H1 (cell line): ENCODE measurements at regions not wholly inside any gene's neighbourhood (a gene's known extent, or its start where the extent isn't known, plus 50 kb on each side); places are given as distances from the start of the nearest gene placed in this dataset.

Source experiments
- CTCF ChIA-PET: fragments of 300-600 bp; sonication (Branson Sonifier 250); formaldehyde crosslinking; loops from one replicate; lab custom pipeline; 2021; ENCODE audit not compliant: partially characterized antibody; lab: Charles Lee
- POLR2A ChIA-PET: fragments of 300-600 bp; sonication (Branson Sonifier 250); formaldehyde crosslinking; loops from one replicate; lab custom pipeline; 2021; ENCODE audit warnings: inconsistent platforms; ENCODE audit not compliant: partially characterized antibody; lab: Charles Lee
- DNase-seq, 2 experiments: peaks; one replicate each; pipeline versions ENCODE4 v3.0.0 to v3.0.0-alpha.2; 2010 to 2022; ENCODE audit warnings: low spot score in 2 of 2, low read depth in 1 of 2, mixed read lengths in 1 of 2
- FAIRE-seq: peaks from 2 replicates; lab custom pipeline; 2011; peaks lifted over from hg19 to GRCh38; lab: Jason Lieb, UNC
- H2AFZ ChIP-seq: 2 replicates; pipeline ENCODE4 v1.8.1; 2012; ENCODE audit warnings: low read length, inconsistent platforms
- H2AK5ac ChIP-seq: 2 replicates; pipeline ENCODE4 v1.6.1; 2013; ENCODE audit warnings: low read depth, low read length
- H2BK120ac ChIP-seq: replicated peaks from 2 replicates; pipeline ENCODE3; 2013; ENCODE audit warnings: low read depth, low read length, inconsistent platforms
- H2BK12ac ChIP-seq: 2 replicates; pipeline ENCODE4 v1.6.1; 2013; ENCODE audit warnings: low read depth, low read length
- H2BK15ac ChIP-seq: 2 replicates; pipeline ENCODE4 v1.6.1; 2013; ENCODE audit warnings: low read length
- H2BK20ac ChIP-seq: 2 replicates; pipeline ENCODE4 v1.6.1; 2013; ENCODE audit warnings: low read length
- H2BK5ac ChIP-seq: 2 replicates; pipeline ENCODE4 v1.6.1; 2013; ENCODE audit warnings: low read depth, low read length
- H3K14ac ChIP-seq: 2 replicates; pipeline ENCODE4 v1.6.1; 2013; ENCODE audit warnings: inconsistent platforms; ENCODE audit not compliant: insufficient read length
- H3K18ac ChIP-seq: 2 replicates; pipeline ENCODE4 v1.6.1; 2013; ENCODE audit warnings: low read length; ENCODE audit errors: extremely low read depth
- H3K23ac ChIP-seq: 2 replicates; pipeline ENCODE4 v1.6.1; 2013; ENCODE audit warnings: inconsistent platforms; ENCODE audit not compliant: insufficient read length
- H3K23me2 ChIP-seq: 2 replicates; pipeline ENCODE4 v1.6.1; 2013; ENCODE audit warnings: low read depth, low read length
- H3K27ac ChIP-seq: 2 replicates; pipeline ENCODE4 v1.6.1; 2011; ENCODE audit warnings: low read depth, low read length, inconsistent platforms
- H3K27me3 ChIP-seq, 4 experiments: replicated peaks in 1 of 4; 1 replicate in 1 of 4; 2 replicates in 3 of 4; pipeline versions ENCODE4 v1.6.1 to v1.8.1; 2011 to 2013; ENCODE audit warnings: low read length in 3 of 4, mild to moderate bottlenecking in 3 of 4, inconsistent platforms in 2 of 4, mixed read lengths in 2 of 4, moderate library complexity in 1 of 4; ENCODE audit not compliant: control insufficient read depth in 3 of 4, insufficient read depth in 3 of 4; ENCODE audit errors: extremely low read depth in 1 of 4
- H3K36me3 ChIP-seq, 4 experiments: 2 replicates each; pipeline versions ENCODE4 v1.6.1 to v1.8.1; 2011 to 2013; ENCODE audit warnings: mild to moderate bottlenecking in 4 of 4, low read length in 3 of 4, moderate library complexity in 2 of 4, control low read depth in 1 of 4, inconsistent platforms in 1 of 4; ENCODE audit not compliant: insufficient read depth in 4 of 4, control insufficient read depth in 2 of 4
- H3K4ac ChIP-seq: replicated peaks from 2 replicates; pipeline ENCODE3; 2013; ENCODE audit warnings: low read length, low read depth, mixed read lengths, inconsistent platforms; ENCODE audit not compliant: insufficient read length
- H3K4me1 ChIP-seq, 4 experiments: replicated peaks in 1 of 4; 1 replicate in 1 of 4; 2 replicates in 3 of 4; pipeline versions ENCODE4 v1.6.1 to v1.8.1; 2011 to 2013; ENCODE audit warnings: low read length in 3 of 4, inconsistent platforms in 2 of 4, mixed read lengths in 1 of 4; ENCODE audit not compliant: insufficient read depth in 4 of 4, control insufficient read depth in 3 of 4
- H3K4me2 ChIP-seq, 2 experiments: 2 replicates each; pipeline versions ENCODE4 v1.6.1 to v1.8.1; 2011 to 2013; ENCODE audit warnings: low read depth in 2 of 2, low read length in 2 of 2, control low read depth in 1 of 2, inconsistent platforms in 1 of 2, mild to moderate bottlenecking in 1 of 2; ENCODE audit not compliant: insufficient read depth in 1 of 2
- H3K4me3 ChIP-seq, 4 experiments: fragments of 200-600, 300-600 bp in 1 of 4; sonication (generic), shearing (Covaris generic), sonication (Bioruptor Twin) in 1 of 4; 2 replicates each; pipeline versions ENCODE4 v1.5.1 to v1.8.1; 2011 to 2016; ENCODE audit warnings: low read length in 4 of 4, low read depth in 3 of 4, control low read depth in 2 of 4, inconsistent platforms in 2 of 4, mild to moderate bottlenecking in 2 of 4, mixed read lengths in 1 of 4, moderate library complexity in 1 of 4; ENCODE audit not compliant: insufficient read depth in 2 of 4; ENCODE audit errors: extremely low read depth in 1 of 4
- H3K56ac ChIP-seq: replicated peaks from 2 replicates; pipeline ENCODE3; 2013; ENCODE audit warnings: low read depth, mild to moderate bottlenecking, mixed read lengths, low read length, inconsistent platforms; ENCODE audit not compliant: insufficient read length
- H3K79me1 ChIP-seq: 2 replicates; pipeline ENCODE4 v1.6.1; 2013; ENCODE audit warnings: low read depth, low read length, control low read depth
- H3K79me2 ChIP-seq, 2 experiments: 2 replicates each; pipeline versions ENCODE4 v1.6.1 to v1.8.1; 2012 to 2013; ENCODE audit warnings: low read length in 2 of 2, mild to moderate bottlenecking in 2 of 2, inconsistent platforms in 1 of 2; ENCODE audit not compliant: insufficient read depth in 2 of 2, control insufficient read depth in 1 of 2
- H3K9ac ChIP-seq, 4 experiments: replicated peaks in 1 of 4; 1 replicate in 1 of 4; 2 replicates in 3 of 4; pipeline versions ENCODE4 v1.6.1 to v1.8.1; 2011 to 2013; ENCODE audit warnings: low read depth in 3 of 4, low read length in 3 of 4, control low read depth in 2 of 4, mild to moderate bottlenecking in 2 of 4, moderate library complexity in 2 of 4, inconsistent platforms in 1 of 4; ENCODE audit errors: extremely low read depth in 1 of 4
- H3K9me3 ChIP-seq, 2 experiments: 2 replicates each; pipeline versions ENCODE4 v1.6.1 to v1.8.1; 2012 to 2013; ENCODE audit warnings: mild to moderate bottlenecking in 2 of 2, moderate library complexity in 2 of 2, control low read depth in 1 of 2, inconsistent platforms in 1 of 2, low read depth in 1 of 2, low read length in 1 of 2, mixed read lengths in 1 of 2; ENCODE audit not compliant: insufficient read depth in 2 of 2
- H4K20me1 ChIP-seq, 2 experiments: replicated peaks in 1 of 2; 2 replicates each; pipeline versions ENCODE3 to v1.8.1; 2011 to 2013; ENCODE audit warnings: inconsistent platforms in 2 of 2, low read length in 2 of 2, mild to moderate bottlenecking in 1 of 2; ENCODE audit not compliant: insufficient read depth in 2 of 2, control insufficient read depth in 1 of 2
- H4K5ac ChIP-seq: 2 replicates; pipeline ENCODE4 v1.6.1; 2013; ENCODE audit warnings: low read length, low read depth, mixed read lengths, inconsistent platforms; ENCODE audit not compliant: insufficient read length
- H4K8ac ChIP-seq: 2 replicates; pipeline ENCODE4 v1.8.0; 2013; ENCODE audit warnings: mild to moderate bottlenecking, moderate library complexity, low read length, inconsistent platforms; ENCODE audit not compliant: insufficient read depth; ENCODE audit errors: extremely low read depth
- H4K91ac ChIP-seq: replicated peaks from 2 replicates; pipeline ENCODE3; 2013; ENCODE audit warnings: low read length, mixed read lengths, inconsistent platforms; ENCODE audit not compliant: insufficient read length
- BCL11A ChIP-seq, 2 experiments: IDR thresholded peaks; one replicate each; pipeline ENCODE4 v1.6.1; 2011; ENCODE audit warnings: low read depth in 2 of 2, low read length in 2 of 2, mild to moderate bottlenecking in 2 of 2
- CHD2 ChIP-seq: IDR thresholded peaks from 2 replicates; pipeline ENCODE4 v1.6.1; 2012; ENCODE audit warnings: low read length, improper control_type of control experiment
- CREB1 ChIP-seq: IDR thresholded peaks from 2 replicates; pipeline ENCODE4 v1.6.1; 2012; ENCODE audit warnings: inconsistent platforms
- CTCF ChIP-seq, 3 experiments: IDR thresholded peaks; 1 replicate in 2 of 3; 2 replicates in 1 of 3; pipeline versions ENCODE4 v1.5.1 to v1.6.1; 2011; ENCODE audit warnings: low read length in 3 of 3, mild to moderate bottlenecking in 3 of 3, inconsistent platforms in 2 of 3, low read depth in 1 of 3, moderate library complexity in 1 of 3; ENCODE audit not compliant: insufficient read depth in 1 of 3; ENCODE audit errors: control extremely low read depth in 1 of 3
- E2F6 ChIP-seq: IDR thresholded peaks from 2 replicates; pipeline ENCODE4 v1.6.1; 2012; ENCODE audit warnings: inconsistent platforms
- EZH2 ChIP-seq: fragments of 200-600 bp; sonication (generic); IDR thresholded peaks from 2 replicates; pipeline ENCODE4 v1.7.1; 2012; ENCODE audit warnings: low read depth, mild to moderate bottlenecking, moderate library complexity, low read length, inconsistent platforms; ENCODE audit not compliant: severe bottlenecking
- HDAC2 ChIP-seq, 2 experiments: fragments of 300-600 bp in 1 of 2; sonication (generic) in 1 of 2; IDR thresholded peaks; 2 replicates each; pipeline ENCODE4 v1.6.1; 2011 to 2012; ENCODE audit warnings: low read depth in 2 of 2, low read length in 2 of 2, mild to moderate bottlenecking in 2 of 2, moderate library complexity in 2 of 2, borderline replicate concordance in 1 of 2, inconsistent platforms in 1 of 2
- KDM1A ChIP-seq: fragments of 200-600, 300-600 bp; sonication (generic); IDR thresholded peaks from 2 replicates; pipeline ENCODE4 v1.7.1; 2016; ENCODE audit warnings: mild to moderate bottlenecking, low read length, borderline replicate concordance
- NANOG ChIP-seq: IDR thresholded peaks from 2 replicates; pipeline ENCODE4 v1.6.1; 2011; ENCODE audit warnings: low read length, low read depth, mild to moderate bottlenecking, inconsistent platforms; ENCODE audit not compliant: insufficient read depth, poor library complexity, severe bottlenecking
- POU5F1 ChIP-seq: IDR thresholded peaks from 2 replicates; pipeline ENCODE4 v1.6.1; 2011; ENCODE audit warnings: low read depth, mild to moderate bottlenecking, low read length, moderate library complexity
- SP2 ChIP-seq: IDR thresholded peaks from 2 replicates; pipeline ENCODE4 v1.6.1; 2012; ENCODE audit warnings: mild to moderate bottlenecking, low read length, inconsistent platforms
- WGBS, 2 experiments: shearing (Covaris generic) in 1 of 2; methylation state at CpG; one replicate each; pipeline versions ENCODE4 v1.1.6 to v1.1.7; 2013 to 2015; ENCODE audit warnings: low lambda C conversion rate in 2 of 2, mixed read lengths in 2 of 2, inconsistent platforms in 1 of 2, low coverage in 1 of 2, missing lambda C conversion rate in 1 of 2; ENCODE audit not compliant: insufficient replicate concordance in 2 of 2, insufficient coverage in 1 of 2, insufficient read length in 1 of 2; ENCODE audit errors: extremely low coverage in 1 of 2, missing lambda C conversion rate in 1 of 2; 5-methylcytosine and 5-hydroxymethylcytosine counted together

DNA sequence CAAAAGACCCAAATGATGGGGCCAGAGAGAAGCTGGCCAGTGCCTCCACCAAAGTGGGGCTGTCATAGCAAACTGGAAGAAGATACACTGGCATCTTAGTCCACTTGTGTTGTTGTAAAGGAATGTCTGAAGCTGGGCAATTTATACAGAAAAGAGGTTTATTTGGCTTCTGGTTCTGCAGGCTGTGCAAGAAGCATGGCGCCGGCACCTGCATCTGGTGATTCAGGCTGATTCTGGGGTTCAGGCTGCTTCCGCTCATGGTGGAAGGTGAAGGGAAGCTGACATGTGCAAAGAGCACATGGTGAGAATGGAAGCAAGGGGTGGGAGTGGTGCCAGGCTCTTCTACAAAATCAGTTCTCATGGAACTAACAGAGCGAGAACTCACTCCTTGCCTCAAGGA lies 135.9 kb upstream of the TWIST2 start:
- Histone ChIP-seq H3K14ac (no peak overlapping the region), H3K9me3 (no peaks in the 10 kb centered on the region), H3K23me2 (peaks cover 10% of the 10 kb centered on the region; the same call in 1 of the 2 replicates), H3K79me1 (peaks cover 2% of the 10 kb centered on the region; the same call in 1 of the 2 replicates), H3K4me1 (peaks cover 0 to 5% (median 1%) of the 10 kb centered on the region in 4 experiments; a peak in 3 of 7 replicates), H4K8ac (no peak overlapping the region), H2BK5ac (no peak overlapping the region), H3K23ac (no peak overlapping the region), H4K20me1 (peaks cover 0 to 9% of the 10 kb centered on the region in 2 experiments), H3K27ac (no peak overlapping the region), H2BK20ac (no peak overlapping the region), H4K91ac (no peak overlapping the region), H3K18ac (no peak overlapping the region), H3K27me3 (no peaks in the 10 kb centered on the region; a peak in 1 of 7 replicates), H2AFZ (no peak overlapping the region), H3K36me3 (no peaks in the 10 kb centered on the region), H3K4ac (no peak overlapping the region), H2AK5ac (no peak overlapping the region), H3K9ac (no peak overlapping the region), H2BK12ac (no peak overlapping the region), H3K79me2 (no peaks in the 10 kb centered on the region), H4K5ac (no peak overlapping the region), H2BK15ac (no peak overlapping the region), H3K4me3 (no peak overlapping the region), H2BK120ac (no peak overlapping the region), H3K4me2 (no peak overlapping the region), H3K56ac (no peak overlapping the region)
- ChIA-PET CTCF (interaction anchor here (1.2 kb wide), 1 partner anchor 15 kb away, joined by 3 read pairs; no protein-coding TSS in a partner anchor), POLR2A (no interaction called here)
- 98% methylated on average over 4 of the region's 4 CpGs; no CpG with 5 or more reads in 1 of the 2 experiments for WGBS, 2 experiments
- FAIRE-seq (no peak), DNase-seq (no peak)
- TF ChIP-seq KDM1A (no peak), E2F6 (no peak), SP2 (no peak), HDAC2 (IDR thresholded peaks at IDR 0.05; ENCODE audit: borderline replicate concordance in 1 of 2, low read depth in 2 of 2, low read length in 2 of 2) (no peak), POU5F1 (no peak), CHD2 (no peak), BCL11A (IDR thresholded peaks at IDR 0.05; ENCODE audit: low read depth in 2 of 2, low read length in 2 of 2) (no peak), EZH2 (no peak), CTCF (IDR thresholded peaks at IDR 0.05; ENCODE audit: control extremely low read depth in 1 of 3, insufficient read depth in 1 of 3, low read depth in 1 of 3, low read length in 3 of 3) (no peak), CREB1 (no peak), NANOG (no peak)
